GM12878 (cell line): ENCODE measurements at regions not wholly inside any gene's neighbourhood (a gene's known extent, or its start where the extent isn't known, plus 50 kb on each side); places are given as distances from the start of the nearest gene placed in this dataset.

ENCODE experiments used
- ATAC-seq: fragments of 200-7000 bp; cut with Tn5 transposase; 3 replicates; pipeline ENCODE4 v1.9.1; 2020; ENCODE audit warnings: mild to moderate bottlenecking, moderate library complexity
- BruUV-seq: library from RNA; stranded (reverse); fragments of 400-500 nt; replicated peaks from 2 replicates; lab custom pipeline; 2021; lab: Mats Ljungman, UMichigan
- CTCF ChIA-PET: fragments of 300-600 bp; sonication (Branson Sonifier 250); formaldehyde crosslinking; extraction: SDS; loops from one replicate; lab custom pipeline; 2021; ENCODE audit warnings: inconsistent platforms; lab: Yijun Ruan, JAX
- POLR2A ChIA-PET: fragments of 350-600 bp; formaldehyde crosslinking; extraction: SDS; loops from one replicate; lab custom pipeline; 2021; ENCODE audit warnings: inconsistent platforms; lab: Charles Lee
- RAD21 ChIA-PET: fragments of 300-600 bp; sonication (Branson Sonifier 250); formaldehyde crosslinking; loops from one replicate; lab custom pipeline; 2023; ENCODE audit warnings: antibody characterized with exemption; ENCODE audit not compliant: unreplicated experiment; lab: Charles Lee
- SMC1A ChIA-PET: fragments of 300-600 bp; sonication (Branson Sonifier 250); formaldehyde crosslinking; loops from one replicate; lab custom pipeline; 2023; ENCODE audit not compliant: unreplicated experiment, uncharacterized antibody; lab: Charles Lee
- DNase-seq: peaks from one replicate; pipeline ENCODE4 v3.0.0-alpha.2; 2011; ENCODE audit warnings: low read depth, low spot score
- FAIRE-seq: peaks from 3 replicates; lab custom pipeline; 2011; peaks lifted over from hg19 to GRCh38; lab: Jason Lieb, UNC
- H2AFZ ChIP-seq: 2 replicates; pipeline ENCODE4 v1.6.0; 2011; ENCODE audit warnings: low read depth, low read length, control low read depth; ENCODE audit not compliant: control insufficient read depth
- H3K27ac ChIP-seq: 2 replicates; pipeline ENCODE4 v1.5.1; 2011; ENCODE audit warnings: control low read depth; ENCODE audit not compliant: control insufficient read depth, insufficient read depth
- H3K27me3 ChIP-seq, 2 experiments: replicated peaks in 1 of 2; 2 replicates each; pipeline versions ENCODE4 v1.6.0 to v1.6.1; 2011; ENCODE audit warnings: low read length in 1 of 2; ENCODE audit not compliant: control insufficient read depth in 2 of 2, insufficient read depth in 2 of 2
- H3K36me3 ChIP-seq, 2 experiments: 2 replicates each; pipeline ENCODE4 v1.5.1; 2011; ENCODE audit warnings: low read length in 1 of 2; ENCODE audit not compliant: control insufficient read depth in 2 of 2, insufficient read depth in 2 of 2
- H3K4me1 ChIP-seq: 2 replicates; pipeline ENCODE4 v1.6.1; 2011; ENCODE audit warnings: mild to moderate bottlenecking, low read length, moderate library complexity, mixed read lengths; ENCODE audit not compliant: control insufficient read depth, insufficient read depth
- H3K4me2 ChIP-seq: 2 replicates; pipeline ENCODE4 v1.6.0; 2011; ENCODE audit warnings: control low read depth; ENCODE audit not compliant: control insufficient read depth, insufficient read depth
- H3K4me3 ChIP-seq: fragments of 200-600 bp; sonication (generic); 2 replicates; pipeline ENCODE4 v1.5.1; 2016
- H3K79me2 ChIP-seq: 2 replicates; pipeline ENCODE4 v1.6.0; 2011; ENCODE audit warnings: low read length; ENCODE audit not compliant: control insufficient read depth, insufficient read depth
- H3K9ac ChIP-seq: 2 replicates; pipeline ENCODE4 v1.8.0; 2011; ENCODE audit warnings: low read length, control low read depth, mixed read lengths; ENCODE audit not compliant: control insufficient read depth, insufficient read depth
- H3K9me3 ChIP-seq: replicated peaks from 3 replicates; pipeline ENCODE4 v1.5.1; 2011; ENCODE audit warnings: mild to moderate bottlenecking, low read length; ENCODE audit not compliant: control insufficient read depth, insufficient read depth
- H4K20me1 ChIP-seq: 2 replicates; pipeline ENCODE4 v1.6.0; 2011; ENCODE audit not compliant: control insufficient read depth, insufficient read depth
- BHLHE40 ChIP-seq, 2 experiments: fragments of 450-650 bp in 1 of 2; IDR thresholded peaks; 2 replicates each; pipeline ENCODE4 v1.6.1; 2011 to 2017; ENCODE audit warnings: low read depth in 2 of 2, borderline replicate concordance in 1 of 2, improper control_type of control experiment in 1 of 2, low read length in 1 of 2, mild to moderate bottlenecking in 1 of 2
- CHD1 ChIP-seq: IDR thresholded peaks from 2 replicates; pipeline ENCODE4 v1.6.1; 2012; ENCODE audit warnings: low read depth, low read length, improper control_type of control experiment
- FOS ChIP-seq: IDR thresholded peaks from 3 replicates; pipeline ENCODE4 v1.6.1; 2011; ENCODE audit warnings: borderline replicate concordance; ENCODE audit not compliant: insufficient read length; ENCODE audit errors: extremely low read depth
- MEF2A ChIP-seq: IDR thresholded peaks from 2 replicates; pipeline ENCODE4 v1.6.1; 2011; ENCODE audit warnings: low read depth, mild to moderate bottlenecking, low read length, moderate library complexity; ENCODE audit not compliant: insufficient read depth
- RAD21 ChIP-seq: IDR thresholded peaks from 2 replicates; pipeline ENCODE4 v1.6.1; 2011; ENCODE audit warnings: mild to moderate bottlenecking, low read depth, low read length, moderate library complexity; ENCODE audit not compliant: insufficient read depth
- STAT1 ChIP-seq: fragments of 450-650 bp; conservative IDR thresholded peaks from 2 replicates; pipeline ENCODE4 v1.6.1; 2014; ENCODE audit warnings: antibody characterized with exemption, mild to moderate bottlenecking
- TAF1 ChIP-seq: IDR thresholded peaks from 2 replicates; pipeline ENCODE4 v1.6.1; 2011; ENCODE audit warnings: mild to moderate bottlenecking, low read depth, low read length, borderline replicate concordance
- TCF7 ChIP-seq: IDR thresholded peaks from 2 replicates; pipeline ENCODE4 v1.6.1; 2014; ENCODE audit warnings: antibody characterized with exemption, borderline replicate concordance
- WGBS: methylation state at CpG from one replicate; pipeline ENCODE4 v1.1.6; 2016; ENCODE audit warnings: low lambda C conversion rate; ENCODE audit not compliant: insufficient replicate concordance, insufficient coverage; ENCODE audit errors: missing lambda C conversion rate; 5-methylcytosine and 5-hydroxymethylcytosine counted together
- in situ Hi-C: fragments of 300-500 bp; cut with MboI; formaldehyde crosslinking; loops from 9 replicates; pipeline ENCODE4 v1.14.3; 2018; ENCODE audit warnings: mixed read lengths
- intact Hi-C: fragments of 100-400 bp; cut with micrococcal nuclease; formaldehyde crosslinking; loops from one replicate; pipeline ENCODE4 v1.14.2; 2022; ENCODE audit not compliant: unreplicated experiment
- TF ChIP-seq, protein P1 (sequence below): IDR thresholded peaks from 2 replicates; pipeline ENCODE4 v1.6.1; 2011; ENCODE audit warnings: borderline replicate concordance, low read depth, mild to moderate bottlenecking, moderate library complexity, low read length; ENCODE audit not compliant: insufficient read depth, poor library complexity, severe bottlenecking
- TF ChIP-seq, protein P2 (sequence below): fragments of 150-350 bp; IDR thresholded peaks from 2 replicates; pipeline ENCODE4 v1.6.1; 2014; ENCODE audit warnings: mild to moderate bottlenecking, low read depth, low read length
- TF ChIP-seq, protein P3 (sequence below): fragments of 450-650 bp; formaldehyde crosslinking; IDR thresholded peaks from 2 replicates; pipeline ENCODE4 v1.4.0; 2022; ENCODE audit warnings: mild to moderate bottlenecking, moderate library complexity
- TF ChIP-seq, protein P4 (sequence below): IDR thresholded peaks from 2 replicates; pipeline ENCODE4 v1.6.1; 2012; ENCODE audit warnings: mild to moderate bottlenecking, low read depth, low read length
- TF ChIP-seq, protein P5 (sequence below): fragments of 450-650 bp; IDR thresholded peaks from 2 replicates; pipeline ENCODE4 v1.6.1; 2016; ENCODE audit warnings: mild to moderate bottlenecking

DNA sequence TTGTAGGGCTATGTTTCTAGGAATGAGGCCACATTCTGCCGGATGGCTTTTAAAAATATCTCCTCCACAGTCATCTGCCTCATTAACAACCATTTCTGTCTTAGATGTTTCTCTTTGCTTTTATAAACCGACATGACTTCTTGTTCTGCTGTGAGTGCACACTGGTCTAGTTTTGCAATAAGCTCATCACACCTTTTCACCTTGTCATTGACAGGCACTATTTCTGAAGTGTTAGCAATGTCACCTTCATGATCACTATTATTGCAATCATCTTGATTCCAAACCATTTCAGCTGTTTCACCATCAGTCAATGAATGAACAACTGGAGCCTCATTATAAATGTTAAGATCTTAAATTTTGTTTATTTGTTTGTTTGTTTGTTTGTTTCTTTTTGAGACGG is 523.7 kb upstream of the DSEL start:
- ChIA-PET POLR2A (no interaction called here), RAD21 (no interaction called here), SMC1A (no interaction called here), CTCF (no interaction called here)
- DNase-seq (no peak), FAIRE-seq (no peak), ATAC-seq (no peak)
- 35% methylated on average over 3 of the region's 3 CpGs for WGBS
- intact Hi-C loops, result no loop called here
- Histone ChIP-seq H3K9ac (no peak overlapping the region), H4K20me1 (no peaks in the 10 kb centered on the region), H3K9me3 (no peaks in the 10 kb centered on the region), H3K4me3 (no peak overlapping the region), H3K79me2 (no peaks in the 10 kb centered on the region), H3K4me1 (no peaks in the 10 kb centered on the region), H3K27ac (no peak overlapping the region), H3K36me3 (no peaks in the 10 kb centered on the region), H3K4me2 (no peak overlapping the region), H3K27me3 (no peaks in the 10 kb centered on the region), H2AFZ (no peak overlapping the region)
- BruUV-seq, result no TSS peak
- in situ Hi-C loops, result no loop called here
- TF ChIP-seq FOS (no peak), TCF7 (no peak), STAT1 (no peak), BHLHE40 (IDR thresholded peaks at IDR 0.05; ENCODE audit: borderline replicate concordance in 1 of 2, low read depth in 2 of 2, low read length in 1 of 2) (no peak), RAD21 (no peak), CHD1 (no peak), TAF1 (no peak), MEF2A (no peak)
- TF ChIP-seq, protein P1, sequence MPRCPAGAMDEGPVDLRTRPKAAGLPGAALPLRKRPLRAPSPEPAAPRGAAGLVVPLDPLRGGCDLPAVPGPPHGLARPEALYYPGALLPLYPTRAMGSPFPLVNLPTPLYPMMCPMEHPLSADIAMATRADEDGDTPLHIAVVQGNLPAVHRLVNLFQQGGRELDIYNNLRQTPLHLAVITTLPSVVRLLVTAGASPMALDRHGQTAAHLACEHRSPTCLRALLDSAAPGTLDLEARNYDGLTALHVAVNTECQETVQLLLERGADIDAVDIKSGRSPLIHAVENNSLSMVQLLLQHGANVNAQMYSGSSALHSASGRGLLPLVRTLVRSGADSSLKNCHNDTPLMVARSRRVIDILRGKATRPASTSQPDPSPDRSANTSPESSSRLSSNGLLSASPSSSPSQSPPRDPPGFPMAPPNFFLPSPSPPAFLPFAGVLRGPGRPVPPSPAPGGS, result no peak
- TF ChIP-seq, protein P2, sequence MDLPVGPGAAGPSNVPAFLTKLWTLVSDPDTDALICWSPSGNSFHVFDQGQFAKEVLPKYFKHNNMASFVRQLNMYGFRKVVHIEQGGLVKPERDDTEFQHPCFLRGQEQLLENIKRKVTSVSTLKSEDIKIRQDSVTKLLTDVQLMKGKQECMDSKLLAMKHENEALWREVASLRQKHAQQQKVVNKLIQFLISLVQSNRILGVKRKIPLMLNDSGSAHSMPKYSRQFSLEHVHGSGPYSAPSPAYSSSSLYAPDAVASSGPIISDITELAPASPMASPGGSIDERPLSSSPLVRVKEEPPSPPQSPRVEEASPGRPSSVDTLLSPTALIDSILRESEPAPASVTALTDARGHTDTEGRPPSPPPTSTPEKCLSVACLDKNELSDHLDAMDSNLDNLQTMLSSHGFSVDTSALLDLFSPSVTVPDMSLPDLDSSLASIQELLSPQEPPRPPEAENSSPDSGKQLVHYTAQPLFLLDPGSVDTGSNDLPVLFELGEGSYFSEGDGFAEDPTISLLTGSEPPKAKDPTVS, result no peak
- TF ChIP-seq, protein P3, sequence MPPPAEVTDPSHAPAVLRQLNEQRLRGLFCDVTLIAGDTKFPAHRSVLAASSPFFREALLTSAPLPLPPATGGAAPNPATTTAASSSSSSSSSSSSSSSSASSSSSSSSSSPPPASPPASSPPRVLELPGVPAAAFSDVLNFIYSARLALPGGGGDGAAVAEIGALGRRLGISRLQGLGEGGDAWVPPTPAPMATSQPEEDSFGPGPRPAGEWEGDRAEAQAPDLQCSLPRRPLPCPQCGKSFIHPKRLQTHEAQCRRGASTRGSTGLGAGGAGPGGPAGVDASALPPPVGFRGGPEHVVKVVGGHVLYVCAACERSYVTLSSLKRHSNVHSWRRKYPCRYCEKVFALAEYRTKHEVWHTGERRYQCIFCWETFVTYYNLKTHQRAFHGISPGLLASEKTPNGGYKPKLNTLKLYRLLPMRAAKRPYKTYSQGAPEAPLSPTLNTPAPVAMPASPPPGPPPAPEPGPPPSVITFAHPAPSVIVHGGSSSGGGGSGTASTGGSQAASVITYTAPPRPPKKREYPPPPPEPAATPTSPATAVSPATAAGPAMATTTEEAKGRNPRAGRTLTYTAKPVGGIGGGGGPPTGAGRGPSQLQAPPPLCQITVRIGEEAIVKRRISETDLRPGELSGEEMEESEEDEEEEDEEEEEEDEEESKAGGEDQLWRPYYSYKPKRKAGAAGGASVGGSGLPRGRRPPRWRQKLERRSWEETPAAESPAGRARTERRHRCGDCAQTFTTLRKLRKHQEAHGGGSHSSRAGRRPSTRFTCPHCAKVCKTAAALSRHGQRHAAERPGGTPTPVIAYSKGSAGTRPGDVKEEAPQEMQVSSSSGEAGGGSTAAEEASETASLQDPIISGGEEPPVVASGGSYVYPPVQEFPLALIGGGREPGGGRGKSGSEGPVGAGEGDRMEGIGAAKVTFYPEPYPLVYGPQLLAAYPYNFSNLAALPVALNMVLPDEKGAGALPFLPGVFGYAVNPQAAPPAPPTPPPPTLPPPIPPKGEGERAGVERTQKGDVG, result no peak
- TF ChIP-seq, protein P4, sequence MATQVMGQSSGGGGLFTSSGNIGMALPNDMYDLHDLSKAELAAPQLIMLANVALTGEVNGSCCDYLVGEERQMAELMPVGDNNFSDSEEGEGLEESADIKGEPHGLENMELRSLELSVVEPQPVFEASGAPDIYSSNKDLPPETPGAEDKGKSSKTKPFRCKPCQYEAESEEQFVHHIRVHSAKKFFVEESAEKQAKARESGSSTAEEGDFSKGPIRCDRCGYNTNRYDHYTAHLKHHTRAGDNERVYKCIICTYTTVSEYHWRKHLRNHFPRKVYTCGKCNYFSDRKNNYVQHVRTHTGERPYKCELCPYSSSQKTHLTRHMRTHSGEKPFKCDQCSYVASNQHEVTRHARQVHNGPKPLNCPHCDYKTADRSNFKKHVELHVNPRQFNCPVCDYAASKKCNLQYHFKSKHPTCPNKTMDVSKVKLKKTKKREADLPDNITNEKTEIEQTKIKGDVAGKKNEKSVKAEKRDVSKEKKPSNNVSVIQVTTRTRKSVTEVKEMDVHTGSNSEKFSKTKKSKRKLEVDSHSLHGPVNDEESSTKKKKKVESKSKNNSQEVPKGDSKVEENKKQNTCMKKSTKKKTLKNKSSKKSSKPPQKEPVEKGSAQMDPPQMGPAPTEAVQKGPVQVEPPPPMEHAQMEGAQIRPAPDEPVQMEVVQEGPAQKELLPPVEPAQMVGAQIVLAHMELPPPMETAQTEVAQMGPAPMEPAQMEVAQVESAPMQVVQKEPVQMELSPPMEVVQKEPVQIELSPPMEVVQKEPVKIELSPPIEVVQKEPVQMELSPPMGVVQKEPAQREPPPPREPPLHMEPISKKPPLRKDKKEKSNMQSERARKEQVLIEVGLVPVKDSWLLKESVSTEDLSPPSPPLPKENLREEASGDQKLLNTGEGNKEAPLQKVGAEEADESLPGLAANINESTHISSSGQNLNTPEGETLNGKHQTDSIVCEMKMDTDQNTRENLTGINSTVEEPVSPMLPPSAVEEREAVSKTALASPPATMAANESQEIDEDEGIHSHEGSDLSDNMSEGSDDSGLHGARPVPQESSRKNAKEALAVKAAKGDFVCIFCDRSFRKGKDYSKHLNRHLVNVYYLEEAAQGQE, result no peak
- TF ChIP-seq, protein P5, sequence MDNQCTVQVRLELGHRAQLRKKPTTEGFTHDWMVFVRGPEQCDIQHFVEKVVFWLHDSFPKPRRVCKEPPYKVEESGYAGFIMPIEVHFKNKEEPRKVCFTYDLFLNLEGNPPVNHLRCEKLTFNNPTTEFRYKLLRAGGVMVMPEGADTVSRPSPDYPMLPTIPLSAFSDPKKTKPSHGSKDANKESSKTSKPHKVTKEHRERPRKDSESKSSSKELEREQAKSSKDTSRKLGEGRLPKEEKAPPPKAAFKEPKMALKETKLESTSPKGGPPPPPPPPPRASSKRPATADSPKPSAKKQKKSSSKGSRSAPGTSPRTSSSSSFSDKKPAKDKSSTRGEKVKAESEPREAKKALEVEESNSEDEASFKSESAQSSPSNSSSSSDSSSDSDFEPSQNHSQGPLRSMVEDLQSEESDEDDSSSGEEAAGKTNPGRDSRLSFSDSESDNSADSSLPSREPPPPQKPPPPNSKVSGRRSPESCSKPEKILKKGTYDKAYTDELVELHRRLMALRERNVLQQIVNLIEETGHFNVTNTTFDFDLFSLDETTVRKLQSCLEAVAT, result no peak
